Liver (tissue), 3 donors: ENCODE measurements at regions not wholly inside any gene's neighbourhood (a gene's known extent, or its start where the extent isn't known, plus 50 kb on each side); places are given as distances from the start of the nearest gene placed in this dataset.

Experiments
- ATF3 ChIP-seq: IDR thresholded peaks from 2 replicates; pipeline ENCODE4 v1.6.1; 2016; ENCODE audit warnings: antibody characterized with exemption
- CTCF ChIP-seq: fragments of 150-350 bp; IDR thresholded peaks from 2 replicates; pipeline ENCODE4 v1.5.1; 2017; ENCODE audit warnings: improper control_type of control experiment, low read depth, low read length; ENCODE audit not compliant: missing input control
- EGR1 ChIP-seq, 2 donors: IDR thresholded peaks; 2 replicates each; pipeline ENCODE4 v1.6.1; 2016 to 2018; ENCODE audit warnings: antibody characterized with exemption in 2 of 2, low read depth in 2 of 2
- JUND ChIP-seq, 2 donors: IDR thresholded peaks; 2 replicates each; pipeline ENCODE4 v1.6.1; 2016; ENCODE audit warnings: antibody characterized with exemption in 2 of 2
- NR2F2 ChIP-seq: IDR thresholded peaks from 2 replicates; pipeline ENCODE4 v1.6.1; 2016; ENCODE audit warnings: antibody characterized with exemption
- RAD21 ChIP-seq, 2 donors: IDR thresholded peaks; 2 replicates each; pipeline ENCODE4 v1.6.1; 2016; ENCODE audit warnings: antibody characterized with exemption in 2 of 2, mild to moderate bottlenecking in 2 of 2
- REST ChIP-seq: IDR thresholded peaks from 2 replicates; pipeline ENCODE4 v1.6.1; 2016; ENCODE audit warnings: antibody characterized with exemption, mild to moderate bottlenecking
- SP1 ChIP-seq: IDR thresholded peaks from 2 replicates; pipeline ENCODE4 v1.6.1; 2018; ENCODE audit warnings: antibody characterized with exemption, mild to moderate bottlenecking
- TAF1 ChIP-seq: conservative IDR thresholded peaks from 2 replicates; pipeline ENCODE4 v1.6.1; 2016; ENCODE audit warnings: antibody characterized with exemption, mild to moderate bottlenecking
- YY1 ChIP-seq: IDR thresholded peaks from 2 replicates; pipeline ENCODE4 v1.6.1; 2016; ENCODE audit warnings: antibody characterized with exemption, mild to moderate bottlenecking
- TF ChIP-seq, protein P1 (sequence below): IDR thresholded peaks from 2 replicates; pipeline ENCODE4 v1.6.1; 2016; ENCODE audit warnings: antibody characterized with exemption
- TF ChIP-seq, protein P2 (sequence below): IDR thresholded peaks from 2 replicates; pipeline ENCODE4 v1.6.1; 2016; ENCODE audit warnings: antibody characterized with exemption
- donor health status: healthy.
- donor health status: healthy.

DNA sequence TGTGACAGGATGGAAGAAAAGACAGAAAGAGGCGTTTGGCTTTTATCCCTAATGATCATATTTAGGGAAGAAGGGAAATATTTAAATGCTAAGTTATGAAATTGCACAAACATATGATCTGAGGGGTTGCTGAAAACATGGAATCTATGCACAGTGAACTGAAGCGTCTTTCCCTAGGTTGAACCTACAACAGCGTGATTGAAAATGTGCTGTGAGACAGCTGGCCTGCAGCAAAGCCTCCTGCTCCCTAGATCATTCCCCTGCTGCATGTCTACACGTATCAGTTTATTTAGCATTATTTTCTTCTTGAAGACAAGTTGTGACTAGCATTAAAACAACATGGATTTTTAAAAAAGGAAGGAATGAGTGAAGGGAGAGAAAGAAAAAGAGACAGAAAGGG is 272.5 kb upstream of the TRAM1L1 start:
- TF ChIP-seq REST: no peak
- TF ChIP-seq CTCF: no peak
- TF ChIP-seq, protein P1, sequence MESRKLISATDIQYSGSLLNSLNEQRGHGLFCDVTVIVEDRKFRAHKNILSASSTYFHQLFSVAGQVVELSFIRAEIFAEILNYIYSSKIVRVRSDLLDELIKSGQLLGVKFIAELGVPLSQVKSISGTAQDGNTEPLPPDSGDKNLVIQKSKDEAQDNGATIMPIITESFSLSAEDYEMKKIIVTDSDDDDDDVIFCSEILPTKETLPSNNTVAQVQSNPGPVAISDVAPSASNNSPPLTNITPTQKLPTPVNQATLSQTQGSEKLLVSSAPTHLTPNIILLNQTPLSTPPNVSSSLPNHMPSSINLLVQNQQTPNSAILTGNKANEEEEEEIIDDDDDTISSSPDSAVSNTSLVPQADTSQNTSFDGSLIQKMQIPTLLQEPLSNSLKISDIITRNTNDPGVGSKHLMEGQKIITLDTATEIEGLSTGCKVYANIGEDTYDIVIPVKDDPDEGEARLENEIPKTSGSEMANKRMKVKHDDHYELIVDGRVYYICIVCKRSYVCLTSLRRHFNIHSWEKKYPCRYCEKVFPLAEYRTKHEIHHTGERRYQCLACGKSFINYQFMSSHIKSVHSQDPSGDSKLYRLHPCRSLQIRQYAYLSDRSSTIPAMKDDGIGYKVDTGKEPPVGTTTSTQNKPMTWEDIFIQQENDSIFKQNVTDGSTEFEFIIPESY: no peak
- TF ChIP-seq NR2F2: no peak
- no peak for TF ChIP-seq TAF1
- TF ChIP-seq YY1: no peak
- no peak for TF ChIP-seq ATF3
- TF ChIP-seq RAD21 (IDR thresholded peaks at IDR 0.05): no peak
- TF ChIP-seq SP1: no peak
- TF ChIP-seq, protein P2, sequence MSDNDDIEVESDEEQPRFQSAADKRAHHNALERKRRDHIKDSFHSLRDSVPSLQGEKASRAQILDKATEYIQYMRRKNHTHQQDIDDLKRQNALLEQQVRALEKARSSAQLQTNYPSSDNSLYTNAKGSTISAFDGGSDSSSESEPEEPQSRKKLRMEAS: no peak
- no peak for TF ChIP-seq JUND (IDR thresholded peaks at IDR 0.05)
- TF ChIP-seq EGR1 (IDR thresholded peaks at IDR 0.05; ENCODE audit: low read depth in 2 of 2): no peak
